ENCODE measurements at regions not wholly inside any gene's neighbourhood (a gene's known extent, or its start where the extent isn't known, plus 50 kb on each side); places are given as distances from the start of the nearest gene placed in this dataset.
"Not testable (repeated sequence)": the region's sequence is repeated elsewhere in the genome, so short reads cannot be mapped to it uniquely, and the experiment has no call there.

- no peak for TF ChIP-seq ATF1 (CRISPR knock-in tag; IDR thresholded peaks at IDR 0.05)
- no peak for TF ChIP-seq E2F5 (CRISPR knock-in tag; IDR thresholded peaks at IDR 0.05)
- TF ChIP-seq ZNF317 (CRISPR knock-in tag; IDR thresholded peaks at IDR 0.05; ENCODE audit: borderline replicate concordance, low read depth) = no peak
Measured at GRCh38 chr1:31487721-31488293, 74.8 kb downstream of the SERINC2 start (continued).

- ChIA-PET CTCF (interaction anchor here (1.0 kb wide), 1 partner anchor 67 kb away, joined by 4 read pairs; no protein-coding TSS in a partner anchor), POLR2A (no interaction called here)
- ATAC-seq (no peak), DNase-seq (ENCODE audit: low spot score) (no peak)
- peaks cover 16% of the 10 kb centered on the region for H3K4me1 Mint-ChIP-seq
- H3K27me3 Mint-ChIP-seq (ENCODE audit: low read depth) = peaks cover 6% of the 10 kb centered on the region; the same call in 1 of the 2 replicates
- H3K36me3 Mint-ChIP-seq = no peaks in the 10 kb centered on the region; the same call in 1 of the 2 replicates
- H3K27ac Mint-ChIP-seq = no peak overlapping the region
- TF ChIP-seq AR (CRISPR knock-in tag; IDR thresholded peaks at IDR 0.05) = no peak
- no peak for TF ChIP-seq CREB1 (CRISPR knock-in tag; IDR thresholded peaks at IDR 0.05)
- TF ChIP-seq RORB (CRISPR knock-in tag; IDR thresholded peaks at IDR 0.05) = no peak
- no peak for TF ChIP-seq TEAD1 (CRISPR knock-in tag; IDR thresholded peaks at IDR 0.05)
- TF ChIP-seq MYBL2 (CRISPR knock-in tag; IDR thresholded peaks at IDR 0.05) = no peak
- no peak for TF ChIP-seq ZBTB43 (CRISPR knock-in tag; IDR thresholded peaks at IDR 0.05)
- no peak for TF ChIP-seq TP53 (CRISPR knock-in tag; IDR thresholded peaks at IDR 0.05)
- TF ChIP-seq PREB (CRISPR knock-in tag; IDR thresholded peaks at IDR 0.05; ENCODE audit: borderline replicate concordance) = no peak
- no peak for TF ChIP-seq SOX15 (CRISPR knock-in tag; IDR thresholded peaks at IDR 0.05)
- TF ChIP-seq NR3C1 (CRISPR knock-in tag; conservative IDR thresholded peaks at IDR 0.05; ENCODE audit: low read depth) = no peak
- TF ChIP-seq ZNF263 (CRISPR knock-in tag; IDR thresholded peaks at IDR 0.05; ENCODE audit: low read depth) = no peak
- no peak for TF ChIP-seq STAT6 (CRISPR knock-in tag; conservative IDR thresholded peaks at IDR 0.05; ENCODE audit: low read depth)
- no peak overlapping the region for H3K4me3 Mint-ChIP-seq
- peaks cover 41% of the 10 kb centered on the region for H3K9me3 Mint-ChIP-seq
Measured at GRCh38 chr1:31488528-31488927, 75.5 kb downstream of the SERINC2 start.

- CTCF ChIA-PET; H3K36me3 Mint-ChIP-seq; H3K27me3 Mint-ChIP-seq (ENCODE audit: low read depth); H3K27ac Mint-ChIP-seq; H3K4me3 Mint-ChIP-seq; POLR2A ChIA-PET; DNase-seq (ENCODE audit: low spot score); ATAC-seq: not testable (repeated sequence)
- Mint-ChIP-seq H3K4me1 (peaks cover 14% of the 10 kb centered on the region), H3K9me3 (peaks cover 41% of the 10 kb centered on the region)
Measured at GRCh38 chr1:31489575-31489974, 76.6 kb downstream of the SERINC2 start.

GRCh38 chr1:31490596-31490995, 77.6 kb downstream of the SERINC2 start:
- H3K4me3 Mint-ChIP-seq; H3K27ac Mint-ChIP-seq; ATAC-seq; H3K27me3 Mint-ChIP-seq (ENCODE audit: low read depth); H3K4me1 Mint-ChIP-seq; H3K36me3 Mint-ChIP-seq; CTCF ChIA-PET; DNase-seq (ENCODE audit: low spot score); POLR2A ChIA-PET: not testable (repeated sequence)
- peaks cover 41% of the 10 kb centered on the region for H3K9me3 Mint-ChIP-seq

GRCh38 chr1:31495351-31495750, 81.0 kb upstream of the TINAGL1 start:
- CTCF ChIA-PET; DNase-seq (ENCODE audit: low spot score); ATAC-seq; H3K36me3 Mint-ChIP-seq; POLR2A ChIA-PET; H3K27ac Mint-ChIP-seq; H3K27me3 Mint-ChIP-seq (ENCODE audit: low read depth); H3K4me3 Mint-ChIP-seq: not testable (repeated sequence)
- peaks cover 11% of the 10 kb centered on the region for H3K4me1 Mint-ChIP-seq
- H3K9me3 Mint-ChIP-seq = peaks cover 22% of the 10 kb centered on the region

- DNase-seq (ENCODE audit: low spot score); ATAC-seq; POLR2A ChIA-PET; H3K4me3 Mint-ChIP-seq; CTCF ChIA-PET; H3K27me3 Mint-ChIP-seq (ENCODE audit: low read depth); H3K36me3 Mint-ChIP-seq; H3K27ac Mint-ChIP-seq: not testable (repeated sequence)
- H3K4me1 Mint-ChIP-seq = peaks cover 11% of the 10 kb centered on the region
- H3K9me3 Mint-ChIP-seq = peaks cover 18% of the 10 kb centered on the region
Measured at GRCh38 chr1:31495770-31496169, 80.5 kb upstream of the TINAGL1 start.

Data from WTC11 (cell line).